Panc1 (cell line): ENCODE measurements at regions not wholly inside any gene's neighbourhood (a gene's known extent, or its start where the extent isn't known, plus 50 kb on each side); places are given as distances from the start of the nearest gene placed in this dataset.

Experiments used
- CTCF ChIP-seq: fragments of 450-650 bp; IDR thresholded peaks from 2 replicates; pipeline ENCODE4 v1.5.1; 2017; ENCODE audit warnings: mild to moderate bottlenecking
- TF ChIP-seq, protein P1 (sequence below), 2 experiments: IDR thresholded peaks; 2 replicates each; pipeline ENCODE4 v1.6.1; 2011 to 2012; ENCODE audit warnings: low read depth in 2 of 2, control low read depth in 1 of 2, low read length in 1 of 2, mild to moderate bottlenecking in 1 of 2, moderate library complexity in 1 of 2; ENCODE audit not compliant: insufficient read depth in 1 of 2

DNA sequence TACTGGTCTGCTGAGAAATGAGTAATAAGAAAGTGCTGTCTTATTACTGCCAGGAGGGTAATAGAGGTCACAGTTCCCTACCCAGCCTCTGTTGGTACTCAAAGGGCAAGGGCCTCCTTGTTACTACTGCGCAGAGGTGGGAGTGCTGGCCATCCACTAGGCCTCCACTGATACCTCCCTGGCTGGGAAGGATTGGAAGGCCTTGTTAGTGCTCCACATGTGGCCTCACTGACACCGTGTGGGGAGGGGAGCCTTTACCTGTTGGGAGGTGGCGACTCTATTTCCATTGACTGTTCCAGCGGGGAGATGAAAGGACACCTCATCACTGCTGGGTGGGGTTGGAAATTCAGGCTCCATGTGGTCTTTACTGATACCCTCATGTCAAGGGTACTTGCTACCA is 57.8 kb upstream of the USP24 start:
- TF ChIP-seq CTCF = no peak
- TF ChIP-seq, protein P1, sequence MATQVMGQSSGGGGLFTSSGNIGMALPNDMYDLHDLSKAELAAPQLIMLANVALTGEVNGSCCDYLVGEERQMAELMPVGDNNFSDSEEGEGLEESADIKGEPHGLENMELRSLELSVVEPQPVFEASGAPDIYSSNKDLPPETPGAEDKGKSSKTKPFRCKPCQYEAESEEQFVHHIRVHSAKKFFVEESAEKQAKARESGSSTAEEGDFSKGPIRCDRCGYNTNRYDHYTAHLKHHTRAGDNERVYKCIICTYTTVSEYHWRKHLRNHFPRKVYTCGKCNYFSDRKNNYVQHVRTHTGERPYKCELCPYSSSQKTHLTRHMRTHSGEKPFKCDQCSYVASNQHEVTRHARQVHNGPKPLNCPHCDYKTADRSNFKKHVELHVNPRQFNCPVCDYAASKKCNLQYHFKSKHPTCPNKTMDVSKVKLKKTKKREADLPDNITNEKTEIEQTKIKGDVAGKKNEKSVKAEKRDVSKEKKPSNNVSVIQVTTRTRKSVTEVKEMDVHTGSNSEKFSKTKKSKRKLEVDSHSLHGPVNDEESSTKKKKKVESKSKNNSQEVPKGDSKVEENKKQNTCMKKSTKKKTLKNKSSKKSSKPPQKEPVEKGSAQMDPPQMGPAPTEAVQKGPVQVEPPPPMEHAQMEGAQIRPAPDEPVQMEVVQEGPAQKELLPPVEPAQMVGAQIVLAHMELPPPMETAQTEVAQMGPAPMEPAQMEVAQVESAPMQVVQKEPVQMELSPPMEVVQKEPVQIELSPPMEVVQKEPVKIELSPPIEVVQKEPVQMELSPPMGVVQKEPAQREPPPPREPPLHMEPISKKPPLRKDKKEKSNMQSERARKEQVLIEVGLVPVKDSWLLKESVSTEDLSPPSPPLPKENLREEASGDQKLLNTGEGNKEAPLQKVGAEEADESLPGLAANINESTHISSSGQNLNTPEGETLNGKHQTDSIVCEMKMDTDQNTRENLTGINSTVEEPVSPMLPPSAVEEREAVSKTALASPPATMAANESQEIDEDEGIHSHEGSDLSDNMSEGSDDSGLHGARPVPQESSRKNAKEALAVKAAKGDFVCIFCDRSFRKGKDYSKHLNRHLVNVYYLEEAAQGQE (IDR thresholded peaks at IDR 0.05; ENCODE audit: insufficient read depth in 1 of 2, low read depth in 2 of 2, low read length in 1 of 2) = no peak
